ENCODE measurements at regions not wholly inside any gene's neighbourhood (a gene's known extent, or its start where the extent isn't known, plus 50 kb on each side); places are given as distances from the start of the nearest gene placed in this dataset.

GRCh38 chr10:83037653-83038052 is 1101.7 kb upstream of the GHITM start:
- Histone ChIP-seq H3K27me3 (ENCODE audit: control insufficient read depth in 1 of 2, insufficient read depth in 2 of 2, low read length in 2 of 2) (no peaks in the 10 kb centered on the region), H3K27ac (ENCODE audit: low read depth, low read length) (no peak overlapping the region), H3K4me1 (ENCODE audit: insufficient read depth, low read length) (no peaks in the 10 kb centered on the region), H3K9me3 (ENCODE audit: low read length) (no peaks in the 10 kb centered on the region), H3K4me3 (ENCODE audit: low read depth in 1 of 2, low read length in 2 of 2) (no peak overlapping the region), H3K36me3 (ENCODE audit: insufficient read depth, low read length) (no peaks in the 10 kb centered on the region), H3K9ac (ENCODE audit: low read length) (no peak overlapping the region)

GRCh38 chr10:83038631-83039030 is 1100.7 kb upstream of the GHITM start:
- H3K4me3 ChIP-seq (ENCODE audit: low read depth in 1 of 2, low read length in 2 of 2): no peak overlapping the region
- no peaks in the 10 kb centered on the region for H3K9me3 ChIP-seq (ENCODE audit: low read length)
- H3K27me3 ChIP-seq (ENCODE audit: control insufficient read depth in 1 of 2, insufficient read depth in 2 of 2, low read length in 2 of 2): no peaks in the 10 kb centered on the region
- no peak overlapping the region for H3K27ac ChIP-seq (ENCODE audit: low read depth, low read length)
- H3K4me1 ChIP-seq (ENCODE audit: insufficient read depth, low read length): no peaks in the 10 kb centered on the region
- no peak overlapping the region for H3K9ac ChIP-seq (ENCODE audit: low read length)
- H3K36me3 ChIP-seq (ENCODE audit: insufficient read depth, low read length): no peaks in the 10 kb centered on the region

GRCh38 chr10:83045731-83046130 is 1093.6 kb upstream of the GHITM start:
- Histone ChIP-seq H3K36me3 (ENCODE audit: insufficient read depth, low read length) (no peaks in the 10 kb centered on the region), H3K27me3 (ENCODE audit: control insufficient read depth in 1 of 2, insufficient read depth in 2 of 2, low read length in 2 of 2) (no peaks in the 10 kb centered on the region), H3K9me3 (ENCODE audit: low read length) (no peaks in the 10 kb centered on the region)

GRCh38 chr10:83050815-83051214 is 1088.5 kb upstream of the GHITM start:
- Histone ChIP-seq H3K27me3 (ENCODE audit: control insufficient read depth in 1 of 2, insufficient read depth in 2 of 2, low read length in 2 of 2) (no peaks in the 10 kb centered on the region), H3K9ac (ENCODE audit: low read length) (no peak overlapping the region), H3K9me3 (ENCODE audit: low read length) (no peaks in the 10 kb centered on the region), H3K4me3 (ENCODE audit: low read depth in 1 of 2, low read length in 2 of 2) (no peak overlapping the region), H3K4me1 (ENCODE audit: insufficient read depth, low read length) (no peaks in the 10 kb centered on the region), H3K36me3 (ENCODE audit: insufficient read depth, low read length) (no peaks in the 10 kb centered on the region), H3K27ac (ENCODE audit: low read depth, low read length) (no peak overlapping the region)

More at GRCh38 chr10:83045731-83046130, 1093.6 kb upstream of the GHITM start:
- Histone ChIP-seq H3K27ac (ENCODE audit: low read depth, low read length) (no peak overlapping the region), H3K4me3 (ENCODE audit: low read depth in 1 of 2, low read length in 2 of 2) (no peak overlapping the region), H3K4me1 (ENCODE audit: insufficient read depth, low read length) (no peaks in the 10 kb centered on the region), H3K9ac (ENCODE audit: low read length) (no peak overlapping the region)

GRCh38 chr10:83062871-83063270 is 1076.4 kb upstream of the GHITM start:
- no peaks in the 10 kb centered on the region for H3K9me3 ChIP-seq (ENCODE audit: low read length)
- H3K4me1 ChIP-seq (ENCODE audit: insufficient read depth, low read length): no peaks in the 10 kb centered on the region
- no peaks in the 10 kb centered on the region for H3K36me3 ChIP-seq (ENCODE audit: insufficient read depth, low read length)
- no peak overlapping the region for H3K27ac ChIP-seq (ENCODE audit: low read depth, low read length)
- no peak overlapping the region for H3K9ac ChIP-seq (ENCODE audit: low read length)
- H3K27me3 ChIP-seq (ENCODE audit: control insufficient read depth in 1 of 2, insufficient read depth in 2 of 2, low read length in 2 of 2): no peaks in the 10 kb centered on the region
- H3K4me3 ChIP-seq (ENCODE audit: low read depth in 1 of 2, low read length in 2 of 2): no peak overlapping the region

- Histone ChIP-seq H3K4me3 (ENCODE audit: low read depth in 1 of 2, low read length in 2 of 2) (no peak overlapping the region), H3K27ac (ENCODE audit: low read depth, low read length) (no peak overlapping the region), H3K4me1 (ENCODE audit: insufficient read depth, low read length) (no peaks in the 10 kb centered on the region), H3K36me3 (ENCODE audit: insufficient read depth, low read length) (no peaks in the 10 kb centered on the region), H3K9ac (ENCODE audit: low read length) (no peak overlapping the region), H3K9me3 (ENCODE audit: low read length) (no peaks in the 10 kb centered on the region), H3K27me3 (ENCODE audit: control insufficient read depth in 1 of 2, insufficient read depth in 2 of 2, low read length in 2 of 2) (no peaks in the 10 kb centered on the region)
Observed at GRCh38 chr10:83073472-83073871, 1065.8 kb upstream of the GHITM start.

GRCh38 chr10:83075016-83075814 is 1064.1 kb upstream of the GHITM start:
- Histone ChIP-seq H3K4me3 (ENCODE audit: low read depth in 1 of 2, low read length in 2 of 2) (no peak overlapping the region), H3K27ac (ENCODE audit: low read depth, low read length) (no peak overlapping the region), H3K4me1 (ENCODE audit: insufficient read depth, low read length) (no peaks in the 10 kb centered on the region), H3K9me3 (ENCODE audit: low read length) (no peaks in the 10 kb centered on the region), H3K36me3 (ENCODE audit: insufficient read depth, low read length) (no peaks in the 10 kb centered on the region), H3K9ac (ENCODE audit: low read length) (no peak overlapping the region), H3K27me3 (ENCODE audit: control insufficient read depth in 1 of 2, insufficient read depth in 2 of 2, low read length in 2 of 2) (no peaks in the 10 kb centered on the region)

- Histone ChIP-seq H3K36me3 (ENCODE audit: insufficient read depth, low read length) (no peaks in the 10 kb centered on the region), H3K9ac (ENCODE audit: low read length) (no peak overlapping the region), H3K27me3 (ENCODE audit: control insufficient read depth in 1 of 2, insufficient read depth in 2 of 2, low read length in 2 of 2) (no peaks in the 10 kb centered on the region), H3K9me3 (ENCODE audit: low read length) (no peaks in the 10 kb centered on the region), H3K4me3 (ENCODE audit: low read depth in 1 of 2, low read length in 2 of 2) (no peak overlapping the region), H3K4me1 (ENCODE audit: insufficient read depth, low read length) (no peaks in the 10 kb centered on the region), H3K27ac (ENCODE audit: low read depth, low read length) (no peak overlapping the region)
Observed at GRCh38 chr10:83075815-83076355, 1063.4 kb upstream of the GHITM start.

GRCh38 chr10:83076443-83076842 is 1062.9 kb upstream of the GHITM start:
- no peak overlapping the region for H3K27ac ChIP-seq (ENCODE audit: low read depth, low read length)
- H3K9ac ChIP-seq (ENCODE audit: low read length): no peak overlapping the region
- no peaks in the 10 kb centered on the region for H3K9me3 ChIP-seq (ENCODE audit: low read length)
- H3K36me3 ChIP-seq (ENCODE audit: insufficient read depth, low read length): no peaks in the 10 kb centered on the region
- no peak overlapping the region for H3K4me3 ChIP-seq (ENCODE audit: low read depth in 1 of 2, low read length in 2 of 2)
- H3K4me1 ChIP-seq (ENCODE audit: insufficient read depth, low read length): no peaks in the 10 kb centered on the region
- H3K27me3 ChIP-seq (ENCODE audit: control insufficient read depth in 1 of 2, insufficient read depth in 2 of 2, low read length in 2 of 2): no peaks in the 10 kb centered on the region

GRCh38 chr10:83078160-83078559 is 1061.1 kb upstream of the GHITM start:
- no peaks in the 10 kb centered on the region for H3K9me3 ChIP-seq (ENCODE audit: low read length)
- H3K27me3 ChIP-seq (ENCODE audit: control insufficient read depth in 1 of 2, insufficient read depth in 2 of 2, low read length in 2 of 2): no peaks in the 10 kb centered on the region
- H3K9ac ChIP-seq (ENCODE audit: low read length): no peak overlapping the region
- no peaks in the 10 kb centered on the region for H3K36me3 ChIP-seq (ENCODE audit: insufficient read depth, low read length)
- no peaks in the 10 kb centered on the region for H3K4me1 ChIP-seq (ENCODE audit: insufficient read depth, low read length)
- no peak overlapping the region for H3K4me3 ChIP-seq (ENCODE audit: low read depth in 1 of 2, low read length in 2 of 2)
- H3K27ac ChIP-seq (ENCODE audit: low read depth, low read length): no peak overlapping the region

GRCh38 chr10:83078645-83079044 is 1060.7 kb upstream of the GHITM start:
- H3K36me3 ChIP-seq (ENCODE audit: insufficient read depth, low read length): no peaks in the 10 kb centered on the region
- no peak overlapping the region for H3K9ac ChIP-seq (ENCODE audit: low read length)
- no peak overlapping the region for H3K4me3 ChIP-seq (ENCODE audit: low read depth in 1 of 2, low read length in 2 of 2)

GRCh38 chr10:83083831-83084230 is 1055.5 kb upstream of the GHITM start:
- no peak overlapping the region for H3K27ac ChIP-seq (ENCODE audit: low read depth, low read length)
- H3K4me3 ChIP-seq (ENCODE audit: low read depth in 1 of 2, low read length in 2 of 2): no peak overlapping the region
- H3K36me3 ChIP-seq (ENCODE audit: insufficient read depth, low read length): no peaks in the 10 kb centered on the region
- no peaks in the 10 kb centered on the region for H3K27me3 ChIP-seq (ENCODE audit: control insufficient read depth in 1 of 2, insufficient read depth in 2 of 2, low read length in 2 of 2)
- H3K9me3 ChIP-seq (ENCODE audit: low read length): no peaks in the 10 kb centered on the region
- no peaks in the 10 kb centered on the region for H3K4me1 ChIP-seq (ENCODE audit: insufficient read depth, low read length)
- no peak overlapping the region for H3K9ac ChIP-seq (ENCODE audit: low read length)

More at GRCh38 chr10:83078645-83079044, 1060.7 kb upstream of the GHITM start:
- no peaks in the 10 kb centered on the region for H3K9me3 ChIP-seq (ENCODE audit: low read length)
- H3K4me1 ChIP-seq (ENCODE audit: insufficient read depth, low read length): no peaks in the 10 kb centered on the region
- no peaks in the 10 kb centered on the region for H3K27me3 ChIP-seq (ENCODE audit: control insufficient read depth in 1 of 2, insufficient read depth in 2 of 2, low read length in 2 of 2)
- no peak overlapping the region for H3K27ac ChIP-seq (ENCODE audit: low read depth, low read length)
